ENCODE measurements at regions not wholly inside any gene's neighbourhood (a gene's known extent, or its start where the extent isn't known, plus 50 kb on each side); places are given as distances from the start of the nearest gene placed in this dataset.

DNA sequence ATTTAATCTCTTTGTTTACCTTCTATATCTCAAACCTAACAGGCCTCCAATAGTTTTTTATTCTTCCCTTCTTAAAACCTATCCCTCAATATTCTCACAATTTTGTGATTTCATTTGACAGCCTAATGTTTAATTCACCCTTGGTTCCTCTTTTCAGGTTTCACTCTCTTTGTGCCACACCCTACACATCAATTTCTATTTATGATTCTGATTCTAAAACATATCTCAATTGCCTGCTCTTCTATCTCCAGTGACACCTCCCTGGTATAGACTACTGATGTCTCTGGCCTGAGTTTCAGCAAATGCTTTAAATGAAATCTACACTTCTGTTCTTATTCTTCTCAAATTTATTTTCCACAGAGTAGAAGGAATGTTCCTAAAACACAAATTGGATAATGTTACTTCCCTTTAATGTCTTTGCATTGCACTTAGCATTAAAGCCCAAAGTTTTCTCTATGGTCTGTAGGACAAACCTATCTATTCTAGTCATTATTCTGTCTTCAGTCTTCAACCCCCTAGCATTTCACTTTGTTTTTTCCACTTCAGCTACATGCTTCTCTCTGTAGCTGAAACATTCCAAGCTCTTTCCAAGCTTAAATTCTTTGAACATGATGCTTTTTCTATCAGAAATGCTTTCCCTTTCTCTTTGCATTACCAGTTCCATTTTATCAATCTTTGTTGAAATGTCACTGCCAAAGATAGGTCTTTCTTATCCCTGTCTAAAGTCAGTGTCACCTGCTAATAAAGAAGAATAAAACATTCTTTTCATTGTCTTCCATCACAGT is 622.0 kb downstream of the CENPC start:
- no peak for DNase-seq

DNA sequence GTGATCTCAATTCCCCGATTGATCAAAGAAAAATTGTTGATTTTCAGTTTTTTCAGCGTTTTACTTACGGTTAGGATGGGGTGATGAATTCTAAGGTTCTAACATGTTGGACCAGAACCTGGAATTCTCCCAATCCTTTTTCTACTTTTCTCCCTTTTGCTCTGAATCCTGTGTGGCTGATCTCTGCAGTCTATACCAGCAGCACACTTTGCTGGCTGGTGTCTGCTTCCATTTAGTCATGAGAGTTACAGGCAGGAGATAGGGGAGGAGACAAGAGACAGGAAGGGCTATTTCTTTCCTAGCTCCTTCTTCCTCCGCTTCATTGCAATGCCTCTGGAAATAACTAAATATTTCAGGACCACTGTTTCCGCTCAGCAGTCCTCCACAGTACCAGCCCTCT is 623.9 kb downstream of the CENPC start:
- DNase-seq: no peak

DNA sequence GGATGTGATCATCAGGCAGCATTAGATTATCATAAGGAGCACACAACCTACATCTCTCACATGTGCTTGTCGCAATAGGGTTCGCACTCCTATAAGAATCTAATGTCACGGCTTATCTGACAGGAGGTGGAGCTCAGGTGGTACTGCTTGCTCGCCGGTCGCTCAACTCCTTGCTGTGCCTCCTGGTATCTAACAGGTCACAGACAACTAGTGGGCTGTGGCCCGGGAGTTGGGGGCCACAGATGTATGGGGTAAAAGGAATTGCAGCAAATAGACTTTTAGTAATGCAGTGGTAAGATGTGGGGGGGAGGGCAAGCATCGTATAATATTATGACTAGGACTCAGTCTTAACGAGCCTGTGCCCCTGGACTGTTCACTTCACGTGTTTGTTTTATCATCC is 624.8 kb downstream of the CENPC start:
- DNase-seq: no peak

DNA sequence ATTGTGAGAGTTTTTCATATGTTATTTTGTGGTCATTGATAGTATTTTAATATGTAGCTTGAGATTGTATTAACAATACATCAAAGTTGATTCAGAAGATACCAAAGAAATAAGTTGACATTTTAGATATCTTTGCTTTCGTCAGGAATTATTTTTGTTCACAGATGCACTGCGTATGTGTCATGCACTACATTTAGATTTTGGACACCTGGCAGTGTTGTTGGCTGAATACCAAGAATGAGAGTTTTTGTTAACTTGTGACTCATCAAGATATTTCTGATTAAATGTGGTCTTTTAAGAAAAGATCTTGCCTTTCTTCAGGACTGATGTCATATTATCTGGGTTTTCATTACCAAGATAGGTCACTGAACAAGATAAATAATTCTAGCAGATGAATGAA is 633.4 kb downstream of the CENPC start:
- peak; percentile 82 for DNase-seq

DNA sequence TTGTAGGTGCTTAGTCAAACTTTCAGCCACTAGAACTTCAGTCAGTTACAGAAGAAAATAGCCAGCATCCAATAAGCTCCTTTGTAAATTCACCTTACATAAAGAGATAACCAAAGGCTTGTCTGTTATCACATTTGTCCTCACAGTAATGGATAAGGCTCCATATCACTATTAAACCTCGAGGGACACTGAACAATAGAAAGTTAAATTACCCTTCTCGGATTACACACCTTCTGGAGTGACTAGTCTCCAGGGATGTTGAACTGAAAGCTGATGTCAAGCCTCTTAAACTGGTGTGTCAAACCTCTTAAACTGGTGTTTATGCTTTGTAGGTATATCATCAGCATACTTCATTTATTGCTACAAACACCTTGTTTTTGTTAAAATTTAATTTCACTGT is 639.0 kb downstream of the CENPC start:
- no peak for DNase-seq

DNA sequence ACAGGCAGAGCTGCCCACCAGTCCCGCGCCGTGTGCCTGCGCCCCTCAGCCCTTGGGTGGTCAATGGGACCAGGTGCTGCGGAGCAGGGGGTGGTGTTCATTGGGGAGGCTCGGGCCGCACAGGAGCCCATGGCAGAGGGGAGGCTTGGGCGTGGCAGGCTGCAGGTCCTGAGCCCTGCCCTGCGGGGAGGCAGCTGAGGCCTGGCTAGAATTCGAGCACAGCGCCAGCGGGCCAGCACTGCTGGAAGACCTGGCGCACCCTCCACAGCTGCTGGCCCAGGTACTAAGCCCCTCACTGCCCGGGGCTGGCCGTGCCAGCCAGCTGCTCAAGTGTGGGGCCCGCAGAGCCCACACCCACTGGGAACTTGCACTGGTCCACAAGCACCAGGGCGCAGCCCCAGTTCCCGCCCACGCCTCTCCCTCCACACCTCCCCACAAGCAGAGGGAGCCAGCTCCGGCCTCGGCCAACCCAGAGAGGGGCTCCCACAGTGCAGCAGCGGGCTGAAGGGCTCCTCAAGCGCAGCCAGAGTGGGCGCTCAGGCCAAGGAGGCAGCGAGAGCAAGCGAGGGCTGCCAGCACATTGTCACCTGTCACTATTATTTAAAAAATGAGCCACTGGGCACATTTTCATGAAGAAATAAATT is 645.8 kb downstream of the CENPC start:
- DNase-seq: no peak

DNA sequence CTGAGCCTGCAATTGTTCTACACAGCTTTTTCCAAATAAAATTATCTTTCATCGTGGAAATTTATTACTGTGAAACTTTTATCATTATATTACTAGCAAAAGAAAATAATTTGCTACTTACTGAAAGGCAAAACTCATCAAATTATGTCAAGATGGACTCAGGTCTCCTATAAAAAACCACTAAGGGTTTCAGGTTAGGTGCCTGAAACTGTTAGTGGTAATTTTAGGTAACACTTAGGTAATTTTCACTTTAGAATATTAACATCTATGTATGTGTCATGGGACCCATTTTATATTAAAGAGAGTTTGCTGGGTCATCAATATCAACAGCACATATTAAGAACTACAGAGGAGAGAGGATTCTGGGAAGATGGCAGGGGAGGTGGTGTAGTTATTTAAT is 651.5 kb downstream of the CENPC start:
- DNase-seq: no peak

DNA sequence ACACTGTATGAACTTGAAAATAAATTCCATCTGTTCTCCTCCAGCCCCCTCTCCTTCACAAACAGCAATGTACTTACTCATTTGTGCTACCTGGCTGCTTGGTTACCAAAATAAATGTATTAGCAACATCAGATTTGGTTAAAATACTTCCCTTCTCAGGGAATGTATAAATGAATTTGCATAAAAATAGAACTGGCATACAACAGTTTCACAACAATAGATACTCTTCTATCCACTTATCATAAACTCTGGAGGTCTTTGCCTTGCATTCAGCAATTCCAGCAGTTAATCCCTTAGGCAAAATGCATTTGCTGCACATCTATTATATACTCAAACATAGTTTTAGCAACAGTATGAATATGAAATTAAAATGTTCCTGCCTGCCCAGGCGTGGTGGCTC is 658.2 kb downstream of the CENPC start:
- no peak for DNase-seq

DNA sequence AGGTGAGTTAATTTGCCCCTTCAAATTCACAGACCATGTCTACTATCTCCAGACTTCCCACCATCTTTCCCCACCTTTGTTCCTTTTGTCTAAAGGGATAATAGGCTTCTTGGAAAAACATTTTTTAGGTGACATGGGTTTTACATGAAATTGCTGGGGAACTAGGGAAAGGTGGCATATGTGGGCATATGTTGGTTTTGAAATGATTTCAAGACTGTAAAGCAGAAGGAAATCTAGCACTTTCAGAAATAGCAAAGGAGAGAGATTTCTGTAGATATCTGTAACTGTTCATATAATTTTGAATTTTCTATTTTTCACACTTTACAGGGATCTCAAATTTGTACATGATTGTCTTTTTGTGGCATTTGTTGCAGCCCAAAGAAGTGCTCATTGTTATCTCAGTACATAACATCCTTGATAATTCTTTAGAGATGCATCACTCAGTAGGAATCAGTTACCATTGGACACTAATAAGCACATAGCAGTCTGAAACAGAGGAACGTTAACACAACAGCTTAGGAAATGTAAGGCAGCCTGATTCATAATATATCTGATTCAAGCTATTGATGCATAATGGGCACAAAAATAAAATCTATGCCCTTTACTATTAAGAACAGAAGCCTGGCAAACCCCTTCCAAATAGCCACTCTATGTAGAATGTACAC is 659.7 kb downstream of the CENPC start:
- DNase-seq: no peak

DNA sequence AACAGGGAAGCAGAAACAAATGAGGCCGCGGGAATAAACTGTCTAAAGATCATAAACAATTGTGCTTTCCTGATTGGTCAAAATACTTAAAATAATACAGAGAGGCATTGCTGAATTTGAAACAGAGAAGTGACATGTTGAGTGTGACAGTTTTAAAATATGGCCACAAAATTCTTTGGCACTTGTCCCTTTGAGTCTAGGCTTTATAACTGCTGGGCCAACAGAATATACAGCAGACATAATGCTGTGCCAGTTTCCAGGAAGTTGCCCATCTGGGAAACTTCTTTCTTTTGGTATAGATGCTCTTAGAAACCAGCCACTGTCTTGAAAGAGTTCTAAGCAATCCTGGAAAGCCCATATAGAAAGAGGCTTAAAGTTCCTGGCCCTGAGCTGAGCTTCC is 668.4 kb downstream of the CENPC start:
- DNase-seq: no peak

DNA sequence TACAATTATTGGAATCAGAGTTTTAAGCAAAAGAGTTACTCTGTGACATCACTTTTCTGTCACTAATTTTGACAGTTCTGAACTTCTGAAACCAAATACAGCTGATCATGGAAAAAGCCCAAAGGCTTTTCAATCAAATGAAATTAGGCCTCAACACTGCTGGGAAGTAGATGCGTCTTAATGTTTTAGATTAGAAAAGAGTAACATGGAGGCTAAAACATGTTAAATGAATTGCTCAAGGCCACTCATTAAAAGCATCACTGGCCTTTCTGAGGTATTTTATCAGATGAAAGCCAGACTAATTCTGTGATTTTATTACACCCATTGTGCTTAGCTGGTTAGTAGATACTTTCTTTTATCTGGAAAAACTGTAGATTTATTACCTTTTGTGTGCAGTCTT is 672.6 kb downstream of the CENPC start:
- DNase-seq: no peak

DNA sequence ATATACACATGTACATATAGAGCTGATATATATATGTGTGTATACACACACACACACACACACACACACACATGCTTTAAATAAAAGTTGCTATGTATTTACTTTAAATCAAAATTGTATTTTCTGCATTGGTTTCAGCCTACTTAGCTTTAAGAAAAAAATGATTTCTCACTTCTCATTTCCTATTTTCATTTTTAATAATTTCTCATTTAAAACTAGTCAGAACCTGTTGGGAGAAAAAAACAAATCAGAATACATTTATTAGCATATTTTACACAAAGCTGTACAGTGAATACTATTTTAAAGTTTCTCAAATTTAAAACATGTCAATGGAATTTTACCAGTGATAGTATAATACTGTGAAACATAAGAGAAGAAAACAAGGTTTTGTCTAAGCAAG is 681.8 kb downstream of the CENPC start:
- DNase-seq: no peak

DNA sequence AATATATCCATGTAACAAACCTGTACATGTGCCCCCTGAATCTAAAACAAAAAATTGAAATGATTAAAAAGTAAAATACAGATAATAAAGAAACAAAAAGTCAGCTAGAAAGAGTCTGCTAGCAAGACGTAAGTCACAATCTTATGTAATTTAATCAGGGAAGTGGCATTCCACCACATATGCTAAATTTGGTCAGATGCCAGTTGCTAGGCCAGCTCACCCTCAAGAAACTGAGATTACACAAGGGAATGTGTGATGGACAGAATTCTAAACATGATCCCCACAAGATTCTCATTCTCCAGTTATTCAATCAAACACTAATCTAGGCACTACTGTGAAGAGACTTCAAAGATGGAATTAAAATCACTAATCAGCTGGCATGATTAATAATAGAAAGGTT is 689.3 kb downstream of the CENPC start:
- no peak for DNase-seq

DNA sequence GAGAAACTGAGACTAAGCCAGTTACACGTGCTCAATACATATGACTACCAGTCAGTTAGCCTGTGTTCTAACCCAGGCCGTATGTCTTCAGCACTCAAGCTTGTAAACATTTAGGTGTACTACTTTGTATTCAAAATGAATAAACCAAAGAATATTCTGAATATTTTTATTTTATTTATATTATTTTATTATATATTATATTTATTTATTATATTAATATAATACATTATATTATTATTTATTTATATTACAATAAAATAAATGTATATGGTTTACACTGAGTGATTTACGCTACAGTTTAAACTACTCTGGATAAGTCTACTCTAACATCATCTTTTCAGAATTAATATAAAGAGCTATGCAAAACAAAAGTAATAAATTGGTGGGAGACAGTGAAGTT is 691.5 kb downstream of the CENPC start:
- DNase-seq: no peak

DNA sequence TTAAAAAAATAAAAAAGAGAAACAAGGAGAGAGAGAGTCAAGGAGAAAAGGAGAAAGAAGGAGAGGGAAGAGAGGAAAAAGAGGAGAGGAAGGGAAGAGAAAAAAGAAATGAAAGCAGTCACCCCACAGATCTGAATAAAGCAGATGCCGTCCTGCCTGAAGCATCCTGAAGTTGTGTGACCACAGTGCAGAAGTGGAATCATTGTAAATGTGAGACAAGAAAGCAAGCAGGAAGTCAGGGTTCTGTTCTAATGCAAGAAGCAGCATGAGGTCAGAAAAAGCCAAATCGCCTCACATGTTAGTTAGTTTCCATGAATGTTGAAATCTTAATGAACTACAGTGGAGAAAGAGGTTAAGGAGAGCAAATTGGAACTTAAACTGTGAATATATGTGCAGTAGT is 692.5 kb downstream of the CENPC start:
- no peak for DNase-seq

DNA sequence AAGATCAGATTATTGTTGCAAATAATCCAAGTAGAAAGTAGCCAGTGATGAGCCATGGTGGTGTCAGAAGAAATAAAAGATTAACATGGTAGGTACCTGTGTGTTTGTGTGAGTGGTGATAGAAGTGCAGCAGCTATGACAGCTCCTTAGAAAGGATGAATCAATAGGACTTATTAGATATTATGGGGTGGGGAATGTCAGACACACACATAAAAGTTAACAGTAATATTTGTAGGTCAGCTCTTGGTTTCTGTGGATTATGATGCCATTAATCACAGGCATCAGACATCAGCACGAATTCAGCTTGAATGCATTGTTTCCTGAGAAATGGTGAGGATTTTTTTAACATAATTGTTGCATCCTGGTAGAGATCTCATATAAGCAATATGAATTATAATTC is 695.7 kb downstream of the CENPC start:
- no peak for DNase-seq

DNA sequence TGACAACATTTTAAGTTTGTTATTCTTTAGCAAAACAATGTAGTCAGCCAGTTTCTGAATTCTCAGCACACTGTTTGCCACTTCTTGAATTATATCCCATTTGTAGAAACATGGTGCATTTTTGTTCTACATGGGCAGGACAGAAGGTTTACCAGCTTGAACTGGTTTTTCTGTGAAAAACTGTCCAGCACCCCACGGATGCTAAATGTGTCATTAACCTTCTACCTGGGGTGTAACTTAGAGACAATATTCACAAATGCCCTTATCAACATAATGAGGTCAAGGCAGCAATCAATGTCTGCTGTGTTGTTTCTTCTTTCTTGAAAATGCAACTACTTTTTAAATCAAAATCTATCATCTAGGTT is 702.6 kb downstream of the CENPC start:
- no peak for DNase-seq

DNA sequence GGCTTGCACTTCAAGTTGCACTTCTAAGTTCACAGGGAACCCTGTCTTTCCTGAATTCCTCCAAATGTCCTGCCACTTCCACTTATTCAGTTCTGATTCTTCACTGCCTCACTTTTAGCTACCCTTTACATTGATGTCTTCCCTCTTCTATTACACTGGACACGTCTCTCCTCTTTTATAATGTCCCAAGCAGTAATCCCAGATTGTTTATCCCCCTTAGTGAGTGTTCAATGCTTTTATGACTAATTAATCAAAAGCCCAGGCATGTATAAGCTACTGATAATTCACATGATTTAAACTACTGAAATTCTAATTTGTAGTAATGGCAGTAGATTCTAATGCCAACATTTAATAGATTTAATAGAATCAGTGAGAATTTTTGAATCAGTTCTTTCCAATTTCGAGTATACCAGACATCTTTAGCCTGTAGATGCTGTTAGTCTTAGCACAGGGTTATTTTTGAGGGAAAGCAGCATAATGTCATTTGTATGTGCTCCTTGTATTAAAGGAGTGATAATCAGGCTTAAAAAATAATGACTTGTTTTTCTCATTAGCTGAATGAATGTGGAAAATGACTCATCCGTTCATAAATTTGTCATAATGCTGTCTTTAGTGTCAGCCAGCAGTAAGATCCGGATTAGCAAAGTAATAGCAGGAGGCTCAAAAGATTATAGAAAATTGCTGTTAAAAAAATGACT is 703.1 kb downstream of the CENPC start:
- DNase-seq: no peak

DNA sequence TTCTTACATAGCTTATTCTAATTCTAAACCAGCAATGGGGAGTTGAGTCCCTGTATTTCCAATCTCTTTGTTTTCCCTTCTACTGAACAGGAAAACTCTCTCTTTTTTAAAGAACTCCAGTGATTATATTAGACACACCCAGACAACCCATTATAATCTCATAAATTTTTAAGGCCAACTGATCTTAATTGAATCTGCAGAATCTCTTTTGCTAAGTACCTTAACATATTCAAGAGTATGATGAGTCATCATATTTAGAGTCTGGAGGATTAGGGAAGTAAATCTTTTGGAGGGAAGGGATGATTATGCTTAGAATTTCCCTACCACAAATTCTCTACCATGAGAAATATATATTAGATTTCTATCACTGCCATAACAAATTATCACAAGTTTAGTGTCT is 705.1 kb downstream of the CENPC start:
- DNase-seq: no peak

DNA sequence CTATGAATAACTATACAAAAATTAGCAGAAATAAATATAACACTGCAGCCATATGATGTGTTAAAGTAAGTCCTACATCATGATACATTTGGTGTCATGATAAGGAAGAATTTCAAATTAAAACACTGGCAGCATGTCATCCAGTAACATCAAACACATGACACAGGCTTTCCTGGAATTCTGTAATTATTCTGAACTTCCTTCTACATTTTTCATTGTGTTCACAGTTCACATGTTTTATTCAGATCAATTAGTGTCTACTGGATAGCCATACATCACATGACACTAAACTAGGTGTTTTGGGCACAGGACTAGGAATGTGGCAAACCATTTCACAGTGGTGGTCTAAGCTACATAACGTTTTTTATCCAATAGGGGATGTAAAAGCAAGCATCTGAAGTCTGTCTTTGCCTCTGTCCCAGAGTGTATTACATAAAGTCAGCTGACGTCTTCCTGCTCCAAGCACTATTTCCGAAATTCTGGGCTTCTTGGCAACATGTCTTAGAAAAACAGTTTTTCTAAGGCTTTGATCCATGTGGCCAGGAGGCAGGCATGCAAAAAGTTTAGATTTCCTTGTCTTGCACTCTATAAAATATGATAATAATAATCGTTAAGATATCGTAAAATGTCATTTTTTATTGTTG is 707.9 kb downstream of the CENPC start:
- no peak for DNase-seq

DNA sequence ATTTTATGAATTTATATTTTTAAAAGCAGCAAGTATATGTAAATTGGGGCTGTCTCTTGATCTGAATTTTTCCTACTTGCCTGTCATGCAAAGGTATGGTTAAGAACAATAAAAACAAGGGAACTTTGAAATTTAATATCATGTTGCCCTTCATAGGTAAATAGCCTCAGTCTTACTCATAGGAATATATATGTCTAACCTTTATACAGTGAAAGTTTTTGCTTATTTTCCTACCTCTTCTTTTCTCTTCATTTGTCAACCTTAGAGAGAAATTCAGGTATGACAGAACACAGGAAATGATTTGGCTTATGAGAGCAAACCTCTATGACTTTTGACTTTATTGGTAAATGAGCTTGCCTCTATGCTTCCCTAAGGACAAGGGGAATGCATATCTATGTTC is 716.0 kb downstream of the CENPC start:
- DNase-seq: no peak

DNA sequence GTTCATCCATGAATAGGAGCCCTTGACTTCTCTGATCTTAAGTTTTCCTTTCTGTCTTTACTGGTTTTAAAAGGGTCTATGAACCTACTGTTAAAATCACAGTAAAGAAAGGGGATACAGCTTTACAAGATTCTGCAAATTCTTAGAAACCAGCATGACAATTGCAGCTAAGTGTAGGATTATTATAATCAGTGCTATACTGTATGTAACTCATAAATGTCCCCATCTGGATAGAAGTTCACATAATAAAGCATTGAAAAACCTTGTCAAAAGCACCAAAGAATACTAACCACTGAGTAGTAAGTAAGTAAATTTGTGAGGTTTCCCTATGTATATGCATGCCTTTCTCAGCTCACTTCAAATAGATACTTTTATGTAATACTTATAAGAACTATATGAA is 724.6 kb downstream of the CENPC start:
- no peak for DNase-seq

DNA sequence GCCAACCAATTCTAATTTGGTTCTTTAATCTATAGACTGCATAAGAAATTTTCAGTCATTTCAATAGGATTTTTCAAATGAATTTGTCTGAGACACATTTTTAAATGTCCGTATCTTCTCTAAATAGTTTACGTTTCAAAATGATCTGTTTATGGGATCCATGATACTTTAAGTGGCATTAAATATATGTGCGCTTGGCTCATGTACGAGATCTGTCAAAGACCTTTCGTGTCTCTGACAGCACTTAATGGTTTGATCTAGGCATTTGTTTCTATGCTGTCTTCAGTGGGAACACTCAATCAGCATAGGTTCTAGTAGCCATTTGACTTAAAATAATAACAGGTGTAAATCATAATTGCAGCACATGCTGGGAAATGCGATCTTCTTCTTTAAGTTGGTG is 731.0 kb downstream of the CENPC start:
- DNase-seq: no peak
